AG04449 (cell line): ENCODE measurements at regions not wholly inside any gene's neighbourhood (a gene's known extent, or its start where the extent isn't known, plus 50 kb on each side); places are given as distances from the start of the nearest gene placed in this dataset.

Experiments
- CTCF ChIA-PET: fragments of 350-600 bp; formaldehyde crosslinking; extraction: SDS; loops from one replicate; lab custom pipeline; 2021; ENCODE audit warnings: antibody characterized with exemption; lab: Yijun Ruan, JAX
- POLR2A ChIA-PET: fragments of 400-600, 350-600 bp; formaldehyde crosslinking; extraction: SDS; loops from one replicate; lab custom pipeline; 2020; ENCODE audit warnings: antibody characterized with exemption, inconsistent platforms; lab: Yijun Ruan, JAX
- DNase-seq: peaks from one replicate; pipeline ENCODE4 v3.0.0-alpha.2; 2010; ENCODE audit warnings: low read depth, low spot score
- H3K4me3 ChIP-seq: 2 replicates; pipeline ENCODE4 v1.5.1; 2011; ENCODE audit warnings: low read depth, mild to moderate bottlenecking, control low read depth, low read length
- TF ChIP-seq, protein P1 (sequence below): IDR thresholded peaks from one replicate; pipeline ENCODE4 v1.5.1; 2011; ENCODE audit warnings: mild to moderate bottlenecking, moderate library complexity, low read length, control low read depth, inconsistent platforms; ENCODE audit not compliant: insufficient read depth; ENCODE audit errors: missing control alignments

DNA sequence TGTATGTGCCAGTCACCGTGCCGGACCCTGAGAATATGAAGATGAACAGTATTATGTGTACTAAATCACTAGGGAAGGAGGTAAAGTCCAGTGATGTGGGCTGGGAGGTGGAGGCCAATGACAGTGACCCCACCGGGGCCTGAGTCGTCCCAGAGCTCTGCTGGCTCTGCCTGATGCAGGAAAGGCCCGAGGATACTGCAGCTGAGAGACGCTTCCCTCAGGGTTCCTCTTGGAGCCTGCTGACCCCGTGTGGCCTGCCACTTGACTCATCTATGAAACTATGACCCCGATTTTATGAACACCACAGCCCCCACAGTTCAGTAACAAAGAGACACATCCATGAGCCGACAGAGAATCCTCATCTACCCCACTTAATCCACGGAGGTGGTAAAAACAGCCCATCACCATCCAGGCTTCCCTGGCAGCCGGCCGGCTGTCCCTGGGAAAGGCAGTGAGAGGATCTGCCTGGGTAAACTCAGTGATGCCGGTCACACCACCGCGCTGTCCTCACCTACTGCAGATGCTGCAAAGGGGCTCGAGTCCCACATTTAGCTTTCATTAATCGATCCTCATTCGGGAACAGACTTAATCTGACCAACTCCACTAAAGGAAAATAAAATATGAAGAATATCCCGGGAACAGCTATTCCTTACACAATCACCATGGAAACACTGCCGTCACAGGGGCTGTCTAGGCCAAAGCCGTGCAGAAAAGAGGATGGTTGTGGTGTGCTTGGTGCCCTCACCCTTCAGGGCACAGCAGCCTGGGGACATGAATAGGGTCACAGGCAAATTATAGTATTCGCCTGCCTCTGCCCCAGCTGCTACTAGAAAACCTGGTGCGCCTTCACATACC, 82.9 kb downstream of the ARRDC4 start:
- no peak overlapping the region for H3K4me3 ChIP-seq
- ChIA-PET POLR2A (no interaction called here), CTCF (no interaction called here)
- TF ChIP-seq, protein P1, sequence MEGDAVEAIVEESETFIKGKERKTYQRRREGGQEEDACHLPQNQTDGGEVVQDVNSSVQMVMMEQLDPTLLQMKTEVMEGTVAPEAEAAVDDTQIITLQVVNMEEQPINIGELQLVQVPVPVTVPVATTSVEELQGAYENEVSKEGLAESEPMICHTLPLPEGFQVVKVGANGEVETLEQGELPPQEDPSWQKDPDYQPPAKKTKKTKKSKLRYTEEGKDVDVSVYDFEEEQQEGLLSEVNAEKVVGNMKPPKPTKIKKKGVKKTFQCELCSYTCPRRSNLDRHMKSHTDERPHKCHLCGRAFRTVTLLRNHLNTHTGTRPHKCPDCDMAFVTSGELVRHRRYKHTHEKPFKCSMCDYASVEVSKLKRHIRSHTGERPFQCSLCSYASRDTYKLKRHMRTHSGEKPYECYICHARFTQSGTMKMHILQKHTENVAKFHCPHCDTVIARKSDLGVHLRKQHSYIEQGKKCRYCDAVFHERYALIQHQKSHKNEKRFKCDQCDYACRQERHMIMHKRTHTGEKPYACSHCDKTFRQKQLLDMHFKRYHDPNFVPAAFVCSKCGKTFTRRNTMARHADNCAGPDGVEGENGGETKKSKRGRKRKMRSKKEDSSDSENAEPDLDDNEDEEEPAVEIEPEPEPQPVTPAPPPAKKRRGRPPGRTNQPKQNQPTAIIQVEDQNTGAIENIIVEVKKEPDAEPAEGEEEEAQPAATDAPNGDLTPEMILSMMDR = no peak
- no peak for DNase-seq

DNA sequence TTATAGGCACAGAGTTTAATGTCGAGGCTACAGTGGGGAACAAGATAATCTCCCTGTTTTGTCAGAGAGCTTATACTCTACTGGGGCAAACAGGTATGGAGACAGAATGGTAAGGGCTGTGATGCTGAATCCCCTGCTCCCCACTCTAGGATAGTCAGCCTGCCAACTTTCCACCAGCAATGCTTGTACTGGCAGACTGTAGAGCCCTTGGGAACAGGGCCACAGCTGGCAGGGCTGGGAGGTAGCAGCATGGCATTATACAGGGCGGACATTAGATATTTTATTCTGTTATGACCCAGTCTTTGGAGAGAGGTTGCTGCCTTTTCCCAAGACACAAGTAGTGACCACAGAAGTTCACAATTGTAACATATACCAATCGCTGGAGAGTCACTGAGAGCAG, 91.2 kb downstream of the ARRDC4 start:
- TF ChIP-seq, protein P1 = no peak
- no peak for DNase-seq
- POLR2A ChIA-PET = no interaction called here
- no peak overlapping the region for H3K4me3 ChIP-seq
- CTCF ChIA-PET = interaction anchor here (1.2 kb wide), 1 partner anchor 10 kb away, joined by 3 read pairs; no protein-coding TSS in a partner anchor

DNA sequence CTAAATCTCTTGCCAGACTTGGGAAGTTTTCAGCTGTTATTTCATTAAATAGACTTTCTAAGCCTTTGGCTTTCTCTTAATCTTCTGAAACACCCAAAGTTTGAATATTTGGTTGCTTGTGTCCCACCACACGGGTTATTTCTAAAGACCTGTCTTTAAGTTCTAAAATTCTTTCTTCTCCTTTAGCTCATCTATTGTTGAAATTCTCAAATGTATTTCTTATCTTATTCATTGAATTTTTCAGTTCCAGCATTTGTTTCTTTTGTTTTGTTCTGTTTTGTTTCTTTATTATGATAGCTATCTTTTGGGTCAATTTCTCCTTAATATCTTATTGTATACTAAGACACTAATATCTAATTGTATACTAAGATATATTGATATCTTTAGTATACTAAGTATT, 97.0 kb downstream of the ARRDC4 start:
- H3K4me3 ChIP-seq = no peak overlapping the region
- TF ChIP-seq, protein P1 = no peak
- no peak for DNase-seq
- CTCF ChIA-PET = interaction anchor here (1.1 kb wide), 1 partner anchor 61 kb away, joined by 3 read pairs; no protein-coding TSS in a partner anchor
- POLR2A ChIA-PET = no interaction called here

DNA sequence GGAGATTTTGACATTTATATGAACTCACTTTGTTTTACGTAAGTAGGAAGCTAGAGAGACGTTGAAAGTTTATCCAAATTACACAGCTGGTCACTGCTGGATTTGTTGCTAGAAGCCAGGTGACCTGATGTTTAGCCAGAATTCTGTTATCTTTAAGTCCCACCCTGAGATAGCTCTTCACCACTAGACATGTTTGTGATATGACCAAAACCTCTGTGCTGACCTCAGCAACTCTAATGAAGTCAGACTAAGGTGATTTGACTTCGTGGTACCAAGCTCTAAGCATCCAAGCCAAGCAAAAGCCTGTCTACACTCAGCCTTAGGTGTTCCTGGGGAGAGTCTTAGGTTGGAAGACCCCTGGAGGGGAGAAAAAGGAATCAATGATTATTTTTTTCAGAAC, 102.4 kb downstream of the ARRDC4 start:
- no peak for DNase-seq
- TF ChIP-seq, protein P1 = no peak
- ChIA-PET CTCF (interaction anchor here (1.4 kb wide), 1 partner anchor 24 kb away, joined by 3 read pairs; no protein-coding TSS in a partner anchor), POLR2A (no interaction called here)
- H3K4me3 ChIP-seq = no peak overlapping the region

DNA sequence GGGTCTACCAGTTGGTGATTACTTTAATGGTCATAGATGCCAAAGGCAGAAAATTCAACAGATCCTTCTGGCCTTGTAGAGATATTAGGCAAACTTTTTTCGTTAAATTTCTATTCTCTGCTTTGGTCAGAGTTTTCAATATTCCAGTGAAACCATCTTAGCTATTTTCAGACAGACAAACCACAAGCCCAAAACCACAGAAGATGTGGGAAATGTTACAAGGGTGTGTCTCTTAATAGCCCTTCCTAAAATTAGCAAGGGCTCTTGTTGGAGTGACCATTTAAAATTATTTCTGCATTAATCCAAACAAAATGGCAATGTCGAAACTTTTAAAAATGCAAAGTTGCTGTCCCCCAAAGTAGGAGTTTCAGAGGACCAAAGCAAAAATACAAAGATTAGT, 102.8 kb downstream of the ARRDC4 start:
- DNase-seq = no peak
- POLR2A ChIA-PET = no interaction called here
- CTCF ChIA-PET = interaction anchor here (1.4 kb wide), 1 partner anchor 24 kb away, joined by 3 read pairs; no protein-coding TSS in a partner anchor
- TF ChIP-seq, protein P1 = no peak
- no peak overlapping the region for H3K4me3 ChIP-seq

DNA sequence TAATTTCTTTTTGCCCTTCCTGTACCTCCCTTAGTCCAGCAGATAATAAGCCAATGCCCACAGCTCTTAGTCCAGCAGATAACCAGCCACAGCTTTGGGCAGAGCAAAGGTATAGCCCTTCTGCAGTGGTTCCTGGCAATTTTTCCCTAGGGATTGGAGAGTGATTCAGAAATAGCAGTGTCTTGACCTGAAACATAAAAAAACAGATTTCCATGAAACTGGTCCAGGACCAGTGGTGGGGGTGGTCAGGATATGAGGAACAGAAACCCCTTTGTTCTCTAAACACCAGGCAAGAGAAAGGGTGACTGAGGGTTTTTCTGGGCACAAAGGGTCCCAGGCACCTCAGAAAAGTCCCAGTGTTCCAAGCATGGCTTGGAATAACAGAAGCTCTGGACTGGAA, 103.4 kb downstream of the ARRDC4 start:
- ChIA-PET POLR2A (interaction anchor here (0.6 kb wide), 1 partner anchor 91 kb away, joined by 3 read pairs; no protein-coding TSS in a partner anchor), CTCF (interaction anchor here (1.4 kb wide), 1 partner anchor 23 kb away, joined by 3 read pairs; no protein-coding TSS in a partner anchor)
- DNase-seq = no peak
- TF ChIP-seq, protein P1 = no peak
- no peak overlapping the region for H3K4me3 ChIP-seq
